Right renal cortex interstitium (tissue), 3 donors: ENCODE measurements at regions not wholly inside any gene's neighbourhood (a gene's known extent, or its start where the extent isn't known, plus 50 kb on each side); places are given as distances from the start of the nearest gene placed in this dataset.
"Not testable (repeated sequence)": the region's sequence is repeated elsewhere in the genome, so short reads cannot be mapped to it uniquely, and the experiment has no call there.

Experiments used
- DNase-seq, 3 donors: peaks; one replicate each; pipeline ENCODE4 v3.0.0-alpha.2; 2013; ENCODE audit warnings: low read depth in 3 of 3, low spot score in 2 of 3

DNA sequence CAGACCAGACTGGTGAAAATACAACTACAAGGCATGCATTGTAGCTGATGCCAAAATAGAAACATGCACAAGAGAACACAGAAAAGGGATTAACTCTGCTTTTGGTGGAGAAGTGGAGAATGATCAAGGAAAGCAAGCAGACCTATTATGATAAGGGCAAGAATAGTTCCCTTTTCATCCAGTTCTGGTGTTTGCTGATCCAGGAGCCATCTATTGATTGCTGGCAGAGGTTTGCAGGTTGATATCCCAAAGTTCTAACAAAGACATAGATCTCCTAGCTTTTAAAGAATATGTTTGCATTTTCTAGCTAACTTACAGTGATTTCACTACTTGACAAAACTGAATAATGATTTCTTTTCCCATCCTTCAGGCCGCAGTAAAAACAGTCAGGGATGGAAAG lies 166.2 kb upstream of the CDKN3 start:
- DNase-seq: no peak

- no peak for DNase-seq
Measured at GRCh38 chr14:54232735-54233134, 164.1 kb upstream of the CDKN3 start.

DNA sequence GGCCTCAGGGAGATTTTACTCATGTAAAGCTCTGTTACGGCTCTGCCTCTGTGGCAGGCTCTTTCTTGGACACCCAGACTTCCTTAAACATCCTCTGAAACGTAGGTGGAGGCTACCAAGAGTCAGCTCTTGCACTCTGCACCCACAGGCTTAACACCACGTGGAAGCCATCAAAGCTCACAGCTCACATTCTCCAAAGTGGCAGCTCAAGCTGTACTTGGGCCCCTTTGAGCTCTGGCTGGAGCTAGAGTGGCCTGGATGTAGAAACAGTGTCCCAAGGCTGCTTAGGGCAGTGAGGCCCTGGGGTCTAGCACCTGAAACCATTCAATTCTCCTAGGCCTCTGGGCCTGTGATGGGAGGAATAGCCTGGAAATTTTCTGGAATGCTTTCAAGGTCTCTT lies 155.3 kb upstream of the CDKN3 start:
- DNase-seq: no peak

DNA sequence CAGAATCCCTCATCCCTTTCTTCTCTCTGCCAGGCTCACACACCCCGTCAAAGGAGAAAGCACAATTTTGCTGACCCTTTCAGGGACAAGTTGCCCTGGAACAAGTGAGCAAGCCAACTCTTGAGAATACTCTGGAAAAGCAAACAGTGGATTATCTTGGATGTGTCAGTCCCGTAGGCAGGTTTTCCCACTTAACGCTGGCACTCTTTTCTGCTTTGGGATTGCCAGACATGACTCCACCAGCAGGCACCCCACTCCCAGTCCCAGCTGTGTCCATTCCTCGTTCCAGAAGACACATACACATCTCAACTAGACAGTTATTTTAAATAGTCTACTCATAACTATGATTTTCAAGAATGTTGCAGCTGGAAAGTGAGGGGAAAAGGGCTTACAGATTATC lies 145.5 kb upstream of the CDKN3 start:
- DNase-seq: no peak

DNA sequence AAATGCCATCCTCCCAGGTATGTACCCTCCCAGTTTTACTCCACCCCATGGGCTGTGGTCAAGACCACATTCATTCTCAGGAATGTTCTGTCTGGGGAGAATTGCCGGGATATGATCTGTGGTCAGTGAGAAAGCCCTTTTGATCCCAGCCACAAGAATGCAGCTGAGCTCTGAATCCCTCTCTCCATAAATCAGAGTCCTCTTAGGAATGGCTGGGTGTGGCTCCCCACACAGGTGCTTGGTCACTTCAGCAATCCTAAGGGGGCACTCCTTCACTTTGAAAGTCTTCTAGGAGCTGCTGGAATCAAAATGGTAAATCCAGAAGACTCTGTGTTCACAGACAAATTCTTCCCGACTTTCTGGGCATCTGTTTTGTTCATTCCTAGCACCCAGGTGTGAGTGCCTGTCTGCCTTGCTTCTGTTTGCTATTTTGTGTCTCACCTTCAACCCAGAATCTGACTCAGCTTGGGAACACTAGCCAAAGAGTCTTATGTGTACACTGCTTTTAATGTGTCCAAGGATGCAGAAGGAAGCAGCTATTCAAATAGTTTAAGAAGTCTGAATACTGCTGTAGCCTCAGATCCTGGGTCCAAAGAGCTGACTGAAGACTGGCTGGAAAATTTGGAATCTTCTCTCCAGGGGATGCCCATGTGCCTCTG lies 144.6 kb upstream of the CDKN3 start:
- DNase-seq: no peak

DNA sequence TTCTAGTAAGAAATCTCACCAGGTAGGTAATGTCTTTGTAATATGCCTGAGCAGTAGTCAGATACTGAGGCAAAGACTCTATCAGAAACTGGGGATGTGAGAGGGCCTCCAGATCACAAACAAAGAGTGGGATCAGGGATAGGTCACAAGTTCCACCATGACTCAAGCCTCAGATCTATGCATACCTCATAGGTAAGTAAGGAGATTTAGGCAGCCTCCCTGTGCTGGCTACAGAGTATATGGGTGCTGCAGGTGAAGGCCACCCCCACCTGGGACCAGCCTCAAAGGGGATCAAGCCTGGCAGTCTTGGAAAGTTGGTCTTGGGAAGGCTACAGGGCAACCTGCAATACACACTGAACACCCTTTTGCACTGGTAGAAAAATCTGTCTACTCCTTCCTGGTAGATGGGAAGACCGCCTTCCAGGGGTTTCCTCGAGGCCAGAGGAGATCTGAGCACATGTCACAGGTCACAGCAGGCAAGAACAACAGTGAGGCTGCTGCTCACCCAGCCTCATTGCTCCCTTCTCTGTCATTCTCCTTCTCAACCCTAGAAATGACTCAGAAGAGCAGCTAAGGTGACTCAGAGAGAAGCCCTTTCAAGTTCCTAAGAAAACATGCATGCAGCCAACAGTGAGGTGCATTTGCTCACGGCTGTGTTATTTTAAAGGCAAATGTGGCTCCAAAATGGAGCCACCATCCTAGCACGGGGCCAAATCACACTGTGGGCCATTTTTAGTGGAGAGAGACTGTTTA lies 143.4 kb upstream of the CDKN3 start:
- DNase-seq: no peak

DNA sequence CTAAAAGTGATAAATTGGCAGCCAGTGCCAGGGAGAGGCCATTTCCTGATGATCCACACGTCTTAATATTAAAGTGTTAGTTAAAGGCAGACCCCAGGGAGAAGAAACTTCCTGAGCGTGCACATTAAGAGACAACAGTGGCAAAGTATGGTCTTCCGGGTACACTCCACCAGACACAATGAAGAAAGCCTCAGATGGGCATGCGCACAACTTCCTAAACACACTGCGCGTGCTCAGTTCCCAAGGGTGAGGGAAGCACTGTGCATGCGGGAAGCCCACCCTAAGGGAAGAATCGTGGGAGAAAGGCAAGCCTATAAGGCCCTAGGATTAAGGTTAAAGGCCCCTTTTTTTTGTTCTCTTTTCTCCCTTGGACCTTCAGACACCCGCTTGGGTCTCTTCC lies 140.7 kb upstream of the CDKN3 start:
- no peak for DNase-seq

DNA sequence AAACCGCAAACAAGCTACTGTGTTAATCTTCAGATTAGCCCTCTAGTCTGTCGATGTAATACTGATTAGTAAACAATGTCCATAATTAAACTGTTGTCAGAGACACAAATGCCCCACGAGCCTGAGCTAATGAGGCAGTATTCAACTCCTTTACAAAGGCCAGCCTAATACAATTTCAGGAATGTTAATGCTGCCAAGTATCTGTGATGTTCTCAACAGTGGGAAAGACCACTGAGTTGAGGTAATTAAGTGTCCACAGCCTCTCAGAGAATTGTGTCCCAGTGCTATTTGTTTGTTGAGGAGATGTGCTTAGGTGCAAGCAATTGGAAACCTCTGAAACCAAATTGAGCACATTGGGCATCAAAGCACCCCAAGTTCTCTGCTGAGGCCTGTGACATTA lies 139.4 kb upstream of the CDKN3 start:
- no peak for DNase-seq

- no peak for DNase-seq
Measured at GRCh38 chr14:54258382-54258781, 138.4 kb upstream of the CDKN3 start.

- DNase-seq: no peak
Measured at GRCh38 chr14:54259821-54260220, 137.0 kb upstream of the CDKN3 start.

DNA sequence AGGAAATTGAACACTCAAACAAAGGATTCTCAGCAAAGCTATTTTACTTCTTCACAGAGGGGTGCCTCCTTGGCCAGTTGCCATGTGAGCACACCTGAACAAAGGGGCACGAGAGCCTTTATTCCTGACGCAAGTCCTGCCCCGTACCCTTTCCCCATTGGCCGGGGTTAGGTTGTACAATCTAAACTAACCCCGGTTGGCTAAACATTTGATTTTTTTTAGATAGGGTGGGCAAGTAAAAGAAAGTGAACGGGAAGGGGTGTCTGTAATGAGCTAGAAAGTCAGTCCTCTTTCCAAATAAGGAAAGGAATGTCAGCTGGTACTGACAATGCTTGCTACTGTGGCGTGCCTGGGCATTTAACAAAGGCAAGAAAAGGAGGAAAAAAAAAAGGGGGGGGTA lies 135.5 kb upstream of the CDKN3 start:
- DNase-seq: no peak

DNA sequence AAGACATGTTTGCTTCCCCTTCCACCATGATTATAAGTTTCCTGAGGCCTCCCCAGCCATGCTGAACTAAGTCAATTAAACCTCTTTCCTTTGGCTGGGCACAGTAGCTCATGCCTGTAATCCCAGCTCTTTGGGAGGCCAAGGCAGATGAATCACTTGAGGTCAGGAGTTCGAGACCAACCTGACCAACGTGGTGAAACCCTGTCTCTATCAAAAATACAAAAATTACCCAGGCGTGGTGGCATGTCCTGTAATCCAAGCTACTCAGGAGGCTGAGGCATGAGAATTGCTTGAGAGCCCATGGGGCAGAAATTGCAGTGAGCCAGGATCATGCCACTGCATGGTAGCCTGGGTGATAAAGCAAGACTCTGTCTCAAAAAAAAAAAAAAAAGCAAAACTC lies 130.2 kb upstream of the CDKN3 start:
- DNase-seq: not testable (repeated sequence)

DNA sequence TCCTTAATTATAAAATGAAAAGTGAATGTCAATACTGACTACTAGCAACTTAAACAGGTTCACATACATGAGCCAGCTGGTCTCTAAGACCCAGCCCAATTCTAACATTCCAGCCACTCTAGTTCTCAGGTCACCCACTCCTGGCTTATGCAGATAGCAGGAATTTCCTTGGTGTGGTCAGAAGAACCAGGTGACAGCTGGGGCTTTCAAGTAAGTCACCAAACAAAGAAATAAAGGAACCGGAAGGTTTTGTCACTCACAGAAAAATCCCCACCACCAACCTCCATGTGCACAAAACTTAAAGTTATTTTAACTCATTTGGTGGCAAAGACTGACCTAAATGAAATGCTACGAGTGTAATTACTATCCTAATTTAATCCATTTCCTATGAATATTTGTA lies 129.6 kb upstream of the CDKN3 start:
- no peak for DNase-seq

DNA sequence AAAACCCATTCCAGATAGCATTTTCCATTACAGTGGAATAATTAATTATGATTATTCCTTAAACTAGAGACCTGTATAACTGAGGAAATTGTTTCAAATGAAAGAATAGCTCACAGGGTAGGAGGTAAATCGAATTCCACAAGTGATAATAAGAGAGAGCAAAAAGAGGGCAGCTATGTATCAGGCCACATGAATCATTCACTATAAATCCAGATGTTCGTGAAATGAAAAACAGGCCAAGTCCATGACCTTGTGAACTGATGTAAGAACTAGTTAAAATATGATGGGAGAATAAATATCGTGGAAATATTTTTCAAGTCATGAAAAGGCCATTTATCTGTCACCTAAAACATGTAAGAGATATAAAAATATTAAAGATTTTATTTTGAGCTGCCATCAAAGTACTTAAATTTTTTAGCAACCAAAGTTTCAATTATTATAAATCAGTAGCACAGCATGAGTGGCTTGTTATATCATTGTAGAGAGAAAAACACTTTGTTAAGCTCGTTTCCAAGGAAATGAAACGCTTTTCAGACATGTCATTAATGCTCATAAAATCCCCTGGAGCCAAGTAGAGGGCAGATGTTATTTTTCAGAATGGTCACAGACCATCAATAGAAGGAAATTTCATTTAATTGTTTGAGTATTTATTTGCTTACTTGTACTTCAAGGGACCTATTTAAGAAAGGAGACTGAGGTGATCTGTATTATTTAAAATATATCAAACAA lies 120.6 kb upstream of the CDKN3 start:
- DNase-seq: no peak

DNA sequence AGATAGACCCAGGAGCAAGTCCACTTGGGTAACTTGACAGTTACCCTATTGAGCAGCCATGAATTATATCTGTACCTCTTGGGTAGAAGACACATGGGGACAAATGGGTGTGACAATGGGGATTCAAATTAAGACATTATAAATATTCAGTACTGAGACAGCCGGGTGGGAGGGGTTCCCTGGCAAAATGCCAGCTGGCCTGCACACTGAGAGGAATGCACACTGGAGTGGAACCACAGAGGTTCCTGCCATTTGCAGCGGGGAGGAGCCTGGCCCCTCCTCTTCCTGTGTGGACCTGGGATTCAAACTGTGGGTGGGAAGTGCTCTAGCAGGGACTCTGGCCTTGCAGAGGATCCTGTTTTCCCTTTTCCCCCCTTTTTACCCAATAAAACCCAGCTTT lies 118.7 kb upstream of the CDKN3 start:
- no peak for DNase-seq

DNA sequence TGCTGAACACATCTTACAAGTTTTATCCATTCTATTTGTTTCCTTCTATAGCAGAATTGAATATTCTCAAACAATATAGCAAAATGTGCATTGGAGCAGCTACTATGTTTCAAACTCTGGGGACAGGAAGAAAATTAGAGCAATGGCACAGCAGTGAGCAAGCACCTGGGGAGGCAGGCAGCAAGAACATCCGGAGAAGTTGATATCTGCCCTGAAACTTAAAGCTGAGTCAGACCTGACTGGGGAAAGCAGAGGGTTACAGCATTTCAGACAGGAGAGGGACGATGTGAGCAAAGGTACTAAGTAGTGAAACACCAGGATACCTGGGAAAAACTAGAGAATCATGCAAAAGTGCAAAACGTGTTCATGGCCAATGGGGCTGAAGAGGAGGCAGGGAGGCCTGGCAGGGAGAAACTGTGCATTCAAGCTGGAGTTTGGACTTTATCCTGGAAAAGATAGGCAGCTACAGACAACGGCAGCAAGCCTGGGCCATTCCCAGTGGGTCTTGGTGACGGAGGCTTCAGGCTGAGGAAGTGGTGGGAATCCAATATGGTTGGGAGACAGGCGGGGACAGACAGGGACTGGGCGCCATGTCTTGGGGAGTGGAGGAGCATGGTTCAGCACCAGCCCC lies 118.0 kb upstream of the CDKN3 start:
- no peak for DNase-seq

- DNase-seq: no peak
Measured at GRCh38 chr14:54282849-54283248, 114.0 kb upstream of the CDKN3 start.

DNA sequence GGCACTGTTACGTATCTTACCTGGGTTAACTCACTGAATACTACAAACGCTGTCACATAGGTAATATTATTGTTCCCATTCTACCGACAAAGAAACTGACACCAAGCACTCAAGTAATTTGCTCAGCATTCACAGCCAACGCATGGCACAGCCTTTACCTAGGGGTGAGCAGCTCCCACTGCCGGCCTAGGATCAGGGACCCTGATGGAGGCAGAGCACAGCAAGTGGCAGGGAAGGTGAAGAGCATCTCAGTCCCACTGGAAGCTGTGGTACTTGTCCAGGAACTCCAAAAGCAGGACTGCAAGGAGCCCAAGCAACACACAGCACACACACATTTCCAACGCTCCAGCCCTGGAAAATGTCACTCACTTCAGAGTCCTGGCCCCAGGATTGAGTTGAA lies 111.8 kb upstream of the CDKN3 start:
- DNase-seq: no peak

DNA sequence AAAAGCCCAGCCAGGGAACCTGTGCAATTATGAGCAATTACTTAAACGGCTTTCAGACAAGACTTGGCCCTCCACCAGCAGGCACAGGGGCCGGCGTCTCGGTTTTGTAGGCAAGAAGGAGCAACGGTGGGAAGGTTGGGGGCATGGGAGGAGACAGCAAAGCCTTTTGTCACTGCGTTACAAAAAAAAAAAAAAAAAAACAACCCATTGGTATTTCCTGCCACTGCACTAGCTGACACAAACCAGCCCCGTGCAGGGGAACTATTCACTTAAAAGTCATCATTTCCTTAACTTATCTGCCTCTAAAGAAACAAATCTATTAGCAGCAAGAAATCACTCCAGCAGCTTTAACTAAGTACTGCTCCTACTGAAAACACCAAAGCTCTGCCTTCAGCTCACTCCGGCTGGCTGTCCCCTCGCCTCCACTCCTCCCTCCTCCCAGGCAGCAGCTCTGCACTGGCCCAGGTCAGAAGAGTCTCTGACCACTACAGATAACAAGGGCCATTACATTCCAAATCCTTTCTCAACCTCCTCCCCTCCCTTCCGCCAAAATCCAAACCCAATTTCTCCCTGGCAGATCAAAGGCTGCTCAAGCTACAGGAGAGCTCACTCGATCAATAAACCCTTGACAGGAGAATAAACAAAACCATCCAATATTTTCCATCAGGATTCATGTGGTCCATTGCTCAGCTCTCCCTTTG lies 105.2 kb upstream of the CDKN3 start:
- DNase-seq: no peak

DNA sequence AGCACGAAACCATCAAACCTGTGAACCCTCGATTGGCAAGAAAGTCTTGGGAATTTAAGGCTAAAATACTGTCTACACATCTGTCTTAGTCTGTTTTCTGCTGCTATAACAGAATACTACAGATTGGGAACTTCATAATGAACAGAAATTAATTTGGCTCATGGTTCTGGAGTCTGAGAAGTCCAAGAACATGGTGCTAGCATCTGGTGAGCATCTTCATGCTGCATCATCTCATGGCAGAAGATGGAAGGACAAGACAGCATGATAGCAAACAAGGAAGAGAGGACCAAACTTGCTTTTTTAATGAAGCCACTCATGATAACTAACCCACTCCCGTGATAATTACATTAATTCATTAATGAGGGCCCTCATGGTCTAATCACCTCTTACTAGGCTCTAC lies 102.0 kb upstream of the CDKN3 start:
- no peak for DNase-seq
